ENCODE measurements at regions not wholly inside any gene's neighbourhood (a gene's known extent, or its start where the extent isn't known, plus 50 kb on each side); places are given as distances from the start of the nearest gene placed in this dataset.

- no peak for DNase-seq
Measured at GRCh38 chrX:38991656-38992440, 190.6 kb downstream of the MID1IP1 start.

GRCh38 chrX:38992441-38993096 is 191.3 kb downstream of the MID1IP1 start:
- no peak for DNase-seq

GRCh38 chrX:38993500-38993899 is 192.2 kb downstream of the MID1IP1 start:
- no peak for DNase-seq

- no peak for DNase-seq
Measured at GRCh38 chrX:38999099-38999498, 197.8 kb downstream of the MID1IP1 start.

- DNase-seq = no peak
Measured at GRCh38 chrX:38999967-39000745, 198.9 kb downstream of the MID1IP1 start.

- no peak for DNase-seq
Measured at GRCh38 chrX:39000802-39001201, 199.5 kb downstream of the MID1IP1 start.

- DNase-seq = no peak
Measured at GRCh38 chrX:39002466-39002865, 201.2 kb downstream of the MID1IP1 start.

GRCh38 chrX:39008549-39008948 is 207.3 kb downstream of the MID1IP1 start:
- peak; percentile 42 to 67 (median 59) for DNase-seq

GRCh38 chrX:39011454-39012221 is 210.4 kb downstream of the MID1IP1 start:
- DNase-seq = no peak

GRCh38 chrX:39012621-39013111 is 211.4 kb downstream of the MID1IP1 start:
- no peak for DNase-seq

- no peak for DNase-seq
Measured at GRCh38 chrX:39016556-39016955, 215.3 kb downstream of the MID1IP1 start.

GRCh38 chrX:39017077-39017476 is 215.8 kb downstream of the MID1IP1 start:
- DNase-seq = no peak

- no peak for DNase-seq
Measured at GRCh38 chrX:39017716-39018115, 216.5 kb downstream of the MID1IP1 start.

GRCh38 chrX:39018541-39018940 is 217.3 kb downstream of the MID1IP1 start:
- DNase-seq = no peak

- no peak for DNase-seq
Measured at GRCh38 chrX:39019056-39019455, 217.8 kb downstream of the MID1IP1 start.

GRCh38 chrX:39020051-39020669 is 218.9 kb downstream of the MID1IP1 start:
- peak in 3 of 4 experiments; percentile 4 to 39 (median 24) for DNase-seq

GRCh38 chrX:39022106-39022505 is 220.8 kb downstream of the MID1IP1 start:
- DNase-seq = no peak

- no peak for DNase-seq
Measured at GRCh38 chrX:39029221-39029620, 228.0 kb downstream of the MID1IP1 start.

GRCh38 chrX:39030636-39031035 is 229.4 kb downstream of the MID1IP1 start:
- no peak for DNase-seq

- DNase-seq = no peak
Measured at GRCh38 chrX:39039890-39040289, 238.6 kb downstream of the MID1IP1 start.

- no peak for DNase-seq
Measured at GRCh38 chrX:39043838-39044550, 242.7 kb downstream of the MID1IP1 start.

All from suppressor macrophage (primary cell).